ENCODE measurements at regions not wholly inside any gene's neighbourhood (a gene's known extent, or its start where the extent isn't known, plus 50 kb on each side); places are given as distances from the start of the nearest gene placed in this dataset.

- Histone ChIP-seq H3K27ac (ENCODE audit: low read length in 2 of 2) (no peak overlapping the region), H3K36me3 (replicated peaks in 1 of 2; ENCODE audit: control extremely low read depth in 1 of 2, control insufficient read depth in 1 of 2, extremely low read depth in 1 of 2, insufficient read depth in 2 of 2, low read length in 1 of 2) (no peaks in the 10 kb centered on the region), H3K9ac (ENCODE audit: low read length) (no peak overlapping the region), H3K27me3 (replicated peaks in 1 of 4; ENCODE audit: control extremely low read depth in 1 of 4, control insufficient read depth in 3 of 4, insufficient read depth in 4 of 4, low read length in 3 of 4) (no peaks in the 10 kb centered on the region), H3K4me1 (ENCODE audit: control insufficient read depth in 2 of 2, insufficient read depth in 2 of 2, low read length in 2 of 2) (no peaks in the 10 kb centered on the region), H2AFZ (ENCODE audit: insufficient read depth, low read depth, low read length, poor library complexity, severe bottlenecking) (no peak overlapping the region), H3K9me3 (ENCODE audit: control extremely low read depth in 1 of 3, control insufficient read depth in 2 of 3, insufficient read depth in 1 of 3, low read length in 2 of 3) (no peaks in the 10 kb centered on the region), H3K4me3 (ENCODE audit: control extremely low read depth in 1 of 5, extremely low read depth in 1 of 5, insufficient read depth in 1 of 5, low read depth in 2 of 5, low read length in 4 of 5) (no peak overlapping the region), H4K20me1 (ENCODE audit: control insufficient read depth, insufficient read depth, low read length, poor library complexity, severe bottlenecking) (no peaks in the 10 kb centered on the region), H3K79me2 (ENCODE audit: control insufficient read depth, insufficient read depth, low read length) (no peaks in the 10 kb centered on the region), H3K4me2 (replicated peaks; ENCODE audit: low read depth, low read length, poor library complexity, severe bottlenecking) (no peak overlapping the region)
- POLR2A ChIA-PET: no interaction called here
- no peak for DNase-seq
- Mint-ChIP-seq H3K27ac (no peak overlapping the region), H3K4me1 (no peaks in the 10 kb centered on the region), H3K27me3 (peaks cover 10% of the 10 kb centered on the region), H3K4me3 (no peak overlapping the region), H3K9me3 (ENCODE audit: insufficient read depth) (no peaks in the 10 kb centered on the region)
- TF ChIP-seq CTCF (IDR thresholded peaks at IDR 0.05): no peak
- no peak for TF ChIP-seq EZH2 (IDR thresholded peaks at IDR 0.05; ENCODE audit: borderline replicate concordance, insufficient read depth, low read depth, low read length, poor library complexity, severe bottlenecking)
- ATAC-seq (ENCODE audit: low read depth): no peak
- CTCF ChIA-PET: no interaction called here
- intact Hi-C loops (cut with micrococcal nuclease): no loop called here
- 89% methylated on average over 4 of the region's 5 CpGs for WGBS (ENCODE audit: insufficient coverage)
Observed at GRCh38 chr20:40813029-40813431, 124.0 kb upstream of the MAFB start.

- H3K4me1 ChIP-seq (ENCODE audit: control insufficient read depth in 2 of 2, insufficient read depth in 2 of 2, low read length in 2 of 2): no peaks in the 10 kb centered on the region
- intact Hi-C loops (cut with micrococcal nuclease): no loop called here
- H3K4me1 Mint-ChIP-seq: no peaks in the 10 kb centered on the region
Observed at GRCh38 chr20:40813708-40814630, 124.9 kb upstream of the MAFB start.

More at GRCh38 chr20:40813708-40814630, 124.9 kb upstream of the MAFB start:
- H3K9ac ChIP-seq (ENCODE audit: low read length): no peak overlapping the region
- Mint-ChIP-seq H3K27ac (no peak overlapping the region), H3K9me3 (ENCODE audit: insufficient read depth) (no peaks in the 10 kb centered on the region), H3K4me3 (no peak overlapping the region), H3K27me3 (peaks cover 11% of the 10 kb centered on the region)
- no peak overlapping the region for H3K4me3 ChIP-seq (ENCODE audit: control extremely low read depth in 1 of 5, extremely low read depth in 1 of 5, insufficient read depth in 1 of 5, low read depth in 2 of 5, low read length in 4 of 5)
- 79% methylated on average over 7 of the region's 13 CpGs for WGBS (ENCODE audit: insufficient coverage)
- H3K27ac ChIP-seq (ENCODE audit: low read length in 2 of 2): no peak overlapping the region
- no peak overlapping the region for H3K4me2 ChIP-seq (replicated peaks; ENCODE audit: low read depth, low read length, poor library complexity, severe bottlenecking)
- ChIA-PET POLR2A (no interaction called here), CTCF (no interaction called here)
- H3K27me3 ChIP-seq (replicated peaks in 1 of 4; ENCODE audit: control extremely low read depth in 1 of 4, control insufficient read depth in 3 of 4, insufficient read depth in 4 of 4, low read length in 3 of 4): no peaks in the 10 kb centered on the region
- TF ChIP-seq EZH2 (IDR thresholded peaks at IDR 0.05; ENCODE audit: borderline replicate concordance, insufficient read depth, low read depth, low read length, poor library complexity, severe bottlenecking) (no peak), CTCF (IDR thresholded peaks at IDR 0.05) (no peak)
- DNase-seq (no peak), ATAC-seq (ENCODE audit: low read depth) (no peak)
- H2AFZ ChIP-seq (ENCODE audit: insufficient read depth, low read depth, low read length, poor library complexity, severe bottlenecking): no peak overlapping the region
- H3K36me3 ChIP-seq (replicated peaks in 1 of 2; ENCODE audit: control extremely low read depth in 1 of 2, control insufficient read depth in 1 of 2, extremely low read depth in 1 of 2, insufficient read depth in 2 of 2, low read length in 1 of 2): no peaks in the 10 kb centered on the region
- H3K79me2 ChIP-seq (ENCODE audit: control insufficient read depth, insufficient read depth, low read length): no peaks in the 10 kb centered on the region
- no peaks in the 10 kb centered on the region for H4K20me1 ChIP-seq (ENCODE audit: control insufficient read depth, insufficient read depth, low read length, poor library complexity, severe bottlenecking)
- no peaks in the 10 kb centered on the region for H3K9me3 ChIP-seq (ENCODE audit: control extremely low read depth in 1 of 3, control insufficient read depth in 2 of 3, insufficient read depth in 1 of 3, low read length in 2 of 3)

Measured in B cell (primary cell).